NOMO-1 treated with DMSO at 0.1 percent for 48 hours (cell line): ENCODE measurements at regions not wholly inside any gene's neighbourhood (a gene's known extent, or its start where the extent isn't known, plus 50 kb on each side); places are given as distances from the start of the nearest gene placed in this dataset.
"Not testable (repeated sequence)": the region's sequence is repeated elsewhere in the genome, so short reads cannot be mapped to it uniquely, and the experiment has no call there.

Experiments
- DNase-seq: peaks from one replicate; lab custom pipeline; 2025; ENCODE audit not compliant: unreplicated experiment; lab: John Stamatoyannopoulos, UW

- not testable (repeated sequence) for DNase-seq
Measured at GRCh38 chr7:150189963-150190362, 133.2 kb upstream of the LRRC61 start.

- DNase-seq: not testable (repeated sequence)
Measured at GRCh38 chr7:150192541-150192940, 130.6 kb upstream of the LRRC61 start.

- not testable (repeated sequence) for DNase-seq
Measured at GRCh38 chr7:150193866-150194265, 129.3 kb upstream of the LRRC61 start.
